SU-DHL-6 (cell line): ENCODE measurements at regions not wholly inside any gene's neighbourhood (a gene's known extent, or its start where the extent isn't known, plus 50 kb on each side); places are given as distances from the start of the nearest gene placed in this dataset.

Source experiments
- EZH2phosphoT487 ChIP-seq: fragments of 200-600 bp; sonication (generic), shearing (Covaris generic); conservative IDR thresholded peaks from 2 replicates; pipeline ENCODE4 v1.6.1; 2018; ENCODE audit warnings: mild to moderate bottlenecking, antibody characterized with exemption, low read length, moderate library complexity, mixed read lengths
- TF ChIP-seq, protein P1 (sequence below): fragments of 200-600 bp; sonication (generic); IDR thresholded peaks from one replicate; pipeline ENCODE4 v1.5.1; 2017; ENCODE audit warnings: antibody characterized with exemption, mild to moderate bottlenecking, low read length, moderate library complexity; ENCODE audit not compliant: insufficient read depth, poor library complexity, severe bottlenecking

DNA sequence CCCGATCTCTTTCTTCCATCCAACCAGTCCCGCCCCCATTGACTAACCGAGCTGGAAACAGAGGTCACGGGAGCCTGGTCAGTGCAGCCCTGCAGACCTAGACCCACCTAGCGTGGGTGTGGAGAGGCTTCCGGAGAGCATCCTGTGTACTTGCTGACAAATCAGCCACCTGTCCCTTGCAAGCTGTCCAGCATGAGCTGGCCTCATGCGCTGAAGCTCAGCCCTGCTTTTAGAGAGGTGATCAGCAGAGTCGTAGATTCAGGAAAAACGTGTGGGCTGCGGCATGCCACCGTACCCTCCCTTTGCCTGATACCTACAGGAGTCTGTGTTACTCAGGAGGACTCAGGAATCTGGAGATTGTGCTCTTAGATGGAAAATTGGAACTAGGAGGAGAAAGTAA lies 80.3 kb upstream of the UQCRFS1 start:
- TF ChIP-seq, protein P1, sequence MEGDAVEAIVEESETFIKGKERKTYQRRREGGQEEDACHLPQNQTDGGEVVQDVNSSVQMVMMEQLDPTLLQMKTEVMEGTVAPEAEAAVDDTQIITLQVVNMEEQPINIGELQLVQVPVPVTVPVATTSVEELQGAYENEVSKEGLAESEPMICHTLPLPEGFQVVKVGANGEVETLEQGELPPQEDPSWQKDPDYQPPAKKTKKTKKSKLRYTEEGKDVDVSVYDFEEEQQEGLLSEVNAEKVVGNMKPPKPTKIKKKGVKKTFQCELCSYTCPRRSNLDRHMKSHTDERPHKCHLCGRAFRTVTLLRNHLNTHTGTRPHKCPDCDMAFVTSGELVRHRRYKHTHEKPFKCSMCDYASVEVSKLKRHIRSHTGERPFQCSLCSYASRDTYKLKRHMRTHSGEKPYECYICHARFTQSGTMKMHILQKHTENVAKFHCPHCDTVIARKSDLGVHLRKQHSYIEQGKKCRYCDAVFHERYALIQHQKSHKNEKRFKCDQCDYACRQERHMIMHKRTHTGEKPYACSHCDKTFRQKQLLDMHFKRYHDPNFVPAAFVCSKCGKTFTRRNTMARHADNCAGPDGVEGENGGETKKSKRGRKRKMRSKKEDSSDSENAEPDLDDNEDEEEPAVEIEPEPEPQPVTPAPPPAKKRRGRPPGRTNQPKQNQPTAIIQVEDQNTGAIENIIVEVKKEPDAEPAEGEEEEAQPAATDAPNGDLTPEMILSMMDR, result no peak
- TF ChIP-seq EZH2phosphoT487, result no peak
